ENCODE measurements at regions not wholly inside any gene's neighbourhood (a gene's known extent, or its start where the extent isn't known, plus 50 kb on each side); places are given as distances from the start of the nearest gene placed in this dataset.

- Histone ChIP-seq H3F3A (replicated peaks; ENCODE audit: low read depth) (no peaks in the 10 kb centered on the region), H3K9me2 (ENCODE audit: insufficient read depth) (no peaks in the 10 kb centered on the region), H3K27me3 (ENCODE audit: insufficient read depth) (no peaks in the 10 kb centered on the region), H3K36me3 (ENCODE audit: insufficient read depth) (no peaks in the 10 kb centered on the region), H3K27ac (ENCODE audit: low read depth) (no peak overlapping the region), H3K4me3 (no peak overlapping the region), H4K20me1 (replicated peaks; ENCODE audit: insufficient read depth) (no peaks in the 10 kb centered on the region), H3K4me1 (ENCODE audit: insufficient read depth) (no peaks in the 10 kb centered on the region; the same call in 1 of the 2 replicates), H2AFZ (0 out of 2 replicates have a peak overlapping the region, but pooled peaks have one; percentile 40), H3K79me2 (replicated peaks; ENCODE audit: insufficient read depth) (no peaks in the 10 kb centered on the region), H3K4me2 (no peak overlapping the region)
- Mint-ChIP-seq H3K27ac (no peak overlapping the region), H3K4me1 (no peaks in the 10 kb centered on the region), H3K27me3 (ENCODE audit: insufficient read depth, low read depth, poor library complexity) (no peaks in the 10 kb centered on the region), H3K9me3 (no peaks in the 10 kb centered on the region), H3K36me3 (ENCODE audit: low read depth) (no peaks in the 10 kb centered on the region), H3K4me3 (no peak overlapping the region)
- ATAC-seq = no peak
- no peak for TF ChIP-seq REST (IDR thresholded peaks at IDR 0.05; ENCODE audit: unreplicated experiment)
- TF ChIP-seq CREB1 (CRISPR knock-in tag; IDR thresholded peaks at IDR 0.05; ENCODE audit: low read depth) = no peak
- TF ChIP-seq POLR2AphosphoS5 (IDR thresholded peaks at IDR 0.05; ENCODE audit: low read depth) = no peak
- TF ChIP-seq ETS1 (IDR thresholded peaks at IDR 0.05) = no peak
- no peak for TF ChIP-seq JUNB (IDR thresholded peaks at IDR 0.05; ENCODE audit: unreplicated experiment)
- TF ChIP-seq ZNF331 (CRISPR knock-in tag; IDR thresholded peaks at IDR 0.05; ENCODE audit: low read depth) = no peak
- TF ChIP-seq NANOG (IDR thresholded peaks at IDR 0.05; ENCODE audit: borderline replicate concordance) = no peak
- TF ChIP-seq EZH2 (IDR thresholded peaks at IDR 0.05; ENCODE audit: low read depth, unreplicated experiment) = no peak
- no peak for TF ChIP-seq CTCF (conservative IDR thresholded peaks at IDR 0.05; ENCODE audit: low read depth in 2 of 2)
- TF ChIP-seq ZNF462 (CRISPR knock-in tag; IDR thresholded peaks at IDR 0.05) = no peak
- no peak for TF ChIP-seq ZNF114 (CRISPR knock-in tag; IDR thresholded peaks at IDR 0.05)
- TF ChIP-seq STAT1 (IDR thresholded peaks at IDR 0.05; ENCODE audit: unreplicated experiment) = no peak
- TF ChIP-seq EZH2phosphoT487 (IDR thresholded peaks at IDR 0.05; ENCODE audit: unreplicated experiment) = no peak
- DNase-seq (ENCODE audit: low spot score) = no peak
These were observed 91.6 kb upstream of the GRIN2B start for GRCh38 chr12:14072987-14073386.

Measured in GM23338 (cell line).